GM03348 (cell line): ENCODE measurements at regions not wholly inside any gene's neighbourhood (a gene's known extent, or its start where the extent isn't known, plus 50 kb on each side); places are given as distances from the start of the nearest gene placed in this dataset.
"Not testable (repeated sequence)": the region's sequence is repeated elsewhere in the genome, so short reads cannot be mapped to it uniquely, and the experiment has no call there.

ENCODE experiments used
- DNase-seq: peaks from one replicate; pipeline ENCODE4 v3.0.0; 2012; ENCODE audit warnings: low spot score

GRCh38 chr2:59874971-59875755 lies 678.3 kb downstream of the BCL11A start:
- DNase-seq = no peak

GRCh38 chr2:59874361-59874760 lies 679.1 kb downstream of the BCL11A start:
- DNase-seq = no peak

- DNase-seq = no peak
Measured at GRCh38 chr2:59871830-59872229, 681.6 kb downstream of the BCL11A start.

GRCh38 chr2:59868981-59869380 lies 684.5 kb downstream of the BCL11A start:
- no peak for DNase-seq

GRCh38 chr2:59866436-59866835 lies 687.0 kb downstream of the BCL11A start:
- no peak for DNase-seq

GRCh38 chr2:59858540-59858939 lies 694.9 kb downstream of the BCL11A start:
- no peak for DNase-seq

GRCh38 chr2:59857109-59857508 lies 696.3 kb downstream of the BCL11A start:
- DNase-seq = no peak

- no peak for DNase-seq
Measured at GRCh38 chr2:59856391-59856790, 697.1 kb downstream of the BCL11A start.

- DNase-seq = no peak
Measured at GRCh38 chr2:59853032-59853431, 700.4 kb downstream of the BCL11A start.

GRCh38 chr2:59851836-59852475 lies 701.5 kb downstream of the BCL11A start:
- no peak for DNase-seq

- DNase-seq = no peak
Measured at GRCh38 chr2:59850554-59850953, 702.9 kb downstream of the BCL11A start.

GRCh38 chr2:59833941-59834340 lies 719.5 kb downstream of the BCL11A start:
- DNase-seq = no peak

- no peak for DNase-seq
Measured at GRCh38 chr2:59830601-59831000, 722.9 kb downstream of the BCL11A start.

- DNase-seq = no peak
Measured at GRCh38 chr2:59827677-59828076, 725.8 kb downstream of the BCL11A start.

GRCh38 chr2:59826177-59826576 lies 727.3 kb downstream of the BCL11A start:
- no peak for DNase-seq

- DNase-seq = no peak
Measured at GRCh38 chr2:59824314-59824713, 729.1 kb downstream of the BCL11A start.

GRCh38 chr2:59816075-59816474 lies 737.4 kb downstream of the BCL11A start:
- no peak for DNase-seq

GRCh38 chr2:59810283-59810682 lies 743.2 kb downstream of the BCL11A start:
- not testable (repeated sequence) for DNase-seq

- DNase-seq = no peak
Measured at GRCh38 chr2:59806486-59806885, 747.0 kb downstream of the BCL11A start.

GRCh38 chr2:59804732-59805131 lies 748.7 kb downstream of the BCL11A start:
- DNase-seq = no peak

GRCh38 chr2:59803586-59803985 lies 749.9 kb downstream of the BCL11A start:
- no peak for DNase-seq

GRCh38 chr2:59798687-59799232 lies 754.7 kb downstream of the BCL11A start:
- DNase-seq = no peak

GRCh38 chr2:59791004-59791618 lies 762.3 kb downstream of the BCL11A start:
- no peak for DNase-seq
